ENCODE measurements at regions not wholly inside any gene's neighbourhood (a gene's known extent, or its start where the extent isn't known, plus 50 kb on each side); places are given as distances from the start of the nearest gene placed in this dataset.
A peak's percentile ranks its signal among the peaks of the same experiment; 100 is the strongest.

GRCh38 chr2:154532763-154533162 is 165.7 kb upstream of the KCNJ3 start:
- Histone ChIP-seq H3K9me3 (ENCODE audit: low read depth) (no peaks in the 10 kb centered on the region), H3K27me3 (no peaks in the 10 kb centered on the region), H3K4me1 (ENCODE audit: low read depth) (peaks cover 7% of the 10 kb centered on the region), H3K36me3 (no peaks in the 10 kb centered on the region), H3K4me3 (no peak overlapping the region), H3K27ac (no peak overlapping the region)
- peak in 1 of 2 donors; percentile 30 for DNase-seq (ENCODE audit: low read depth in 1 of 2, low spot score in 1 of 2)
- TF ChIP-seq, protein P1, sequence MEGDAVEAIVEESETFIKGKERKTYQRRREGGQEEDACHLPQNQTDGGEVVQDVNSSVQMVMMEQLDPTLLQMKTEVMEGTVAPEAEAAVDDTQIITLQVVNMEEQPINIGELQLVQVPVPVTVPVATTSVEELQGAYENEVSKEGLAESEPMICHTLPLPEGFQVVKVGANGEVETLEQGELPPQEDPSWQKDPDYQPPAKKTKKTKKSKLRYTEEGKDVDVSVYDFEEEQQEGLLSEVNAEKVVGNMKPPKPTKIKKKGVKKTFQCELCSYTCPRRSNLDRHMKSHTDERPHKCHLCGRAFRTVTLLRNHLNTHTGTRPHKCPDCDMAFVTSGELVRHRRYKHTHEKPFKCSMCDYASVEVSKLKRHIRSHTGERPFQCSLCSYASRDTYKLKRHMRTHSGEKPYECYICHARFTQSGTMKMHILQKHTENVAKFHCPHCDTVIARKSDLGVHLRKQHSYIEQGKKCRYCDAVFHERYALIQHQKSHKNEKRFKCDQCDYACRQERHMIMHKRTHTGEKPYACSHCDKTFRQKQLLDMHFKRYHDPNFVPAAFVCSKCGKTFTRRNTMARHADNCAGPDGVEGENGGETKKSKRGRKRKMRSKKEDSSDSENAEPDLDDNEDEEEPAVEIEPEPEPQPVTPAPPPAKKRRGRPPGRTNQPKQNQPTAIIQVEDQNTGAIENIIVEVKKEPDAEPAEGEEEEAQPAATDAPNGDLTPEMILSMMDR (IDR thresholded peaks at IDR 0.05; ENCODE audit: low read depth, low read length) = no peak

DNA sequence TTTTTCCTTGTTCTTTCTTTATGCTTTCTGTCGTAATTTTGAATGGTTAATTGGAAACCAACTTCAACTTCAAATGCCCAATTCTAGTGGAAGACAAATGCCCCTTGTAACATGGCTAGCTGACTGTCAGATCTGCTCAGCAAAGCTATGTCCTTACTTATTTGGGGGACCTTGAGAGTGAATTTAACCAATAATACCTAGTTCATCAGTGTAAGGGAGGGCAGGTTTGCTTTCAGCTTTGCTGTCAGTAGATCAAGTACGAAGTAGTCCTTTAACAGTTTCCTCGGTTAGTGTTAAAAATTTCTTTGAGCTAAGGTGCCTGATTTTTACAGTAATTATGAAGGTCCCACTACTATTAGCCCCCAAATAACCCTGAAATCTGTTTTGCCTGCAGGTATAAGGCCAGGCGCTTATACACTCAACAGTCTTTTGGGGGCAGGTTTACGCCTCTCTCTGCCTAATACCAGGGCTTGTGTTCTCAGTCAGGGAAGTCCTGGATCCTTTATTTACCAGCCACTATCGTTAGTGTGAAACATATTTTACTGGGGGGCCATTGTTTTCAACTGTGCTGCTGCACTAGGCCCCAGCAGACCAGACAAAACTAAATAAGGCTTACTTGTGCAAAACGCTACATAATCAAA is 165.1 kb upstream of the KCNJ3 start:
- no peaks in the 10 kb centered on the region for H3K36me3 ChIP-seq
- H3K4me1 ChIP-seq (ENCODE audit: low read depth) = peaks cover 7% of the 10 kb centered on the region
- no peaks in the 10 kb centered on the region for H3K27me3 ChIP-seq
- DNase-seq (ENCODE audit: low read depth in 1 of 2, low spot score in 1 of 2) = no peak
- no peak overlapping the region for H3K27ac ChIP-seq
- H3K9me3 ChIP-seq (ENCODE audit: low read depth) = no peaks in the 10 kb centered on the region
- TF ChIP-seq, protein P1 (IDR thresholded peaks at IDR 0.05; ENCODE audit: low read depth, low read length) = no peak
- no peak overlapping the region for H3K4me3 ChIP-seq

DNA sequence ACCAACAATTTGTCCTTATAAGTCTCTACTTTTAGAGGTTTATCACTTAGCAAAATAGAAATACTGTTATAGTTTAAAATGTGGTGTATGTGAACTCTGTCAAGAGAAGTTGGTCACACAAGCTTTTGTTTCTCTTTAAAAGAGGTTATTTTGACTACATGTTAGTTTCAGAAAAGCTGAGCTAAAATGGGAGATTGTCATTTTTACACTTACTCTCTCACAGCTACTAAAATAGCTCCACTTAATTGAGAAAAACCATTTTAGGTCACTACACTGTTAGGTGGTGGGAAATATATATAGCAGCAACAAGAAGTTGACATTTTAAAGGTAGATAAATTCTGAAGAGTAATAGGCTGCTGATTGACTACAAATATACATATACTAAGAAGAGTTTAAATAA is 161.5 kb upstream of the KCNJ3 start:
- TF ChIP-seq, protein P1 (IDR thresholded peaks at IDR 0.05; ENCODE audit: low read depth, low read length) = no peak
- no peaks in the 10 kb centered on the region for H3K27me3 ChIP-seq
- H3K9me3 ChIP-seq (ENCODE audit: low read depth) = no peaks in the 10 kb centered on the region
- H3K4me3 ChIP-seq = no peak overlapping the region
- H3K27ac ChIP-seq = no peak overlapping the region
- no peaks in the 10 kb centered on the region for H3K36me3 ChIP-seq
- peaks cover 7% of the 10 kb centered on the region for H3K4me1 ChIP-seq (ENCODE audit: low read depth)
- no peak for DNase-seq (ENCODE audit: low read depth in 1 of 2, low spot score in 1 of 2)

GRCh38 chr2:154537843-154538450 is 160.5 kb upstream of the KCNJ3 start:
- Histone ChIP-seq H3K4me1 (ENCODE audit: low read depth) (peaks cover 7% of the 10 kb centered on the region), H3K4me3 (no peak overlapping the region), H3K27me3 (no peaks in the 10 kb centered on the region), H3K9me3 (ENCODE audit: low read depth) (no peaks in the 10 kb centered on the region), H3K36me3 (no peaks in the 10 kb centered on the region), H3K27ac (no peak overlapping the region)
- no peak for DNase-seq (ENCODE audit: low read depth in 1 of 2, low spot score in 1 of 2)
- TF ChIP-seq, protein P1 (IDR thresholded peaks at IDR 0.05; ENCODE audit: low read depth, low read length) = no peak

- no peak for DNase-seq (ENCODE audit: low read depth in 1 of 2, low spot score in 1 of 2)
- H3K27ac ChIP-seq = no peak overlapping the region
- no peaks in the 10 kb centered on the region for H3K4me1 ChIP-seq (ENCODE audit: low read depth)
- H3K36me3 ChIP-seq = no peaks in the 10 kb centered on the region
- H3K9me3 ChIP-seq (ENCODE audit: low read depth) = no peaks in the 10 kb centered on the region
- TF ChIP-seq, protein P1 (IDR thresholded peaks at IDR 0.05; ENCODE audit: low read depth, low read length) = no peak
- no peak overlapping the region for H3K4me3 ChIP-seq
- H3K27me3 ChIP-seq = no peaks in the 10 kb centered on the region
These were observed 152.2 kb upstream of the KCNJ3 start for GRCh38 chr2:154546341-154546740.
